Keratinocyte (primary cell): ENCODE measurements at regions not wholly inside any gene's neighbourhood (a gene's known extent, or its start where the extent isn't known, plus 50 kb on each side); places are given as distances from the start of the nearest gene placed in this dataset.

Experiments
- DNase-seq: peaks from one replicate; pipeline ENCODE4 v3.0.0-alpha.2; 2011; ENCODE audit warnings: low read depth, missing footprints, low spot score
- FAIRE-seq: peaks from 2 replicates; lab custom pipeline; 2011; peaks lifted over from hg19 to GRCh38; lab: Jason Lieb, UNC
- H2AFZ ChIP-seq: 2 replicates; pipeline ENCODE4 v1.6.0; 2012; ENCODE audit warnings: low read length, control low read depth, inconsistent platforms; ENCODE audit not compliant: control insufficient read depth
- H3K27ac ChIP-seq: 2 replicates; pipeline ENCODE4 v1.5.1; 2011; ENCODE audit warnings: low read length; ENCODE audit not compliant: control insufficient read depth, insufficient read depth
- H3K27me3 ChIP-seq: 3 replicates; pipeline ENCODE4 v1.6.0; 2011; ENCODE audit warnings: low read length; ENCODE audit not compliant: control insufficient read depth, insufficient read depth; ENCODE audit errors: extremely low read depth
- H3K36me3 ChIP-seq, 2 experiments: 2 replicates in 1 of 2; 3 replicates in 1 of 2; pipeline ENCODE4 v1.5.1; 2011; ENCODE audit warnings: low read length in 2 of 2, mild to moderate bottlenecking in 1 of 2; ENCODE audit not compliant: control insufficient read depth in 2 of 2, insufficient read depth in 2 of 2; ENCODE audit errors: extremely low read depth in 1 of 2
- H3K4me1 ChIP-seq: 3 replicates; pipeline ENCODE4 v1.5.1; 2011; ENCODE audit warnings: low read length; ENCODE audit not compliant: control insufficient read depth, insufficient read depth; ENCODE audit errors: extremely low read depth
- H3K4me2 ChIP-seq: 3 replicates; pipeline ENCODE4 v1.6.0; 2011; ENCODE audit warnings: low read depth, low read length; ENCODE audit not compliant: control insufficient read depth, insufficient read depth; ENCODE audit errors: extremely low read depth
- H3K4me3 ChIP-seq, 3 experiments: fragments of 200-600 bp in 1 of 3; sonication (generic) in 1 of 3; 2 replicates in 2 of 3; 3 replicates in 1 of 3; pipeline ENCODE4 v1.5.1; 2011 to 2016; ENCODE audit warnings: low read length in 3 of 3, mild to moderate bottlenecking in 3 of 3, control low read depth in 2 of 3, inconsistent platforms in 1 of 3, low read depth in 1 of 3, mixed read lengths in 1 of 3, mixed run types in 1 of 3, moderate library complexity in 1 of 3; ENCODE audit not compliant: control insufficient read depth in 2 of 3, insufficient read depth in 2 of 3; ENCODE audit errors: extremely low read depth in 1 of 3
- H3K79me2 ChIP-seq: 2 replicates; pipeline ENCODE4 v1.6.0; 2012; ENCODE audit warnings: low read length; ENCODE audit not compliant: control insufficient read depth, insufficient read depth
- H3K9ac ChIP-seq: 3 replicates; pipeline ENCODE4 v1.6.0; 2011; ENCODE audit warnings: low read length; ENCODE audit not compliant: control insufficient read depth, insufficient read depth; ENCODE audit errors: extremely low read depth
- H3K9me1 ChIP-seq: 3 replicates; pipeline ENCODE4 v1.6.0; 2011; ENCODE audit warnings: low read length; ENCODE audit not compliant: control insufficient read depth, insufficient read depth; ENCODE audit errors: extremely low read depth
- H3K9me3 ChIP-seq: 2 replicates; pipeline ENCODE4 v1.5.1; 2012; ENCODE audit warnings: low read depth, low read length; ENCODE audit not compliant: control insufficient read depth
- H4K20me1 ChIP-seq: 3 replicates; pipeline ENCODE4 v1.6.0; 2011; ENCODE audit warnings: low read length; ENCODE audit not compliant: control insufficient read depth, insufficient read depth; ENCODE audit errors: extremely low read depth
- EZH2 ChIP-seq: IDR thresholded peaks from one replicate; pipeline ENCODE4 v1.6.1; 2012; ENCODE audit warnings: inconsistent platforms, mild to moderate bottlenecking, low read length, moderate library complexity
- dilution Hi-C: fragments of 300-500 bp; cut with MboI; formaldehyde crosslinking; loops from one replicate; pipeline ENCODE4 v1.7.0; 2020; ENCODE audit warnings: low sequenced_read_pairs; ENCODE audit not compliant: extremely low pct_ligation_motif_present
- TF ChIP-seq, protein P1 (sequence below), 3 experiments: IDR thresholded peaks in 1 of 3; conservative IDR thresholded peaks in 1 of 3; optimal IDR thresholded peaks in 1 of 3; 2 replicates in 2 of 3; 3 replicates in 1 of 3; pipeline versions ENCODE3 to v1.5.1; 2011; ENCODE audit warnings: low read length in 3 of 3, mild to moderate bottlenecking in 3 of 3, moderate library complexity in 2 of 3, control low read depth in 1 of 3, inconsistent platforms in 1 of 3; ENCODE audit not compliant: insufficient read depth in 2 of 3; ENCODE audit errors: extremely low read depth in 1 of 3

DNA sequence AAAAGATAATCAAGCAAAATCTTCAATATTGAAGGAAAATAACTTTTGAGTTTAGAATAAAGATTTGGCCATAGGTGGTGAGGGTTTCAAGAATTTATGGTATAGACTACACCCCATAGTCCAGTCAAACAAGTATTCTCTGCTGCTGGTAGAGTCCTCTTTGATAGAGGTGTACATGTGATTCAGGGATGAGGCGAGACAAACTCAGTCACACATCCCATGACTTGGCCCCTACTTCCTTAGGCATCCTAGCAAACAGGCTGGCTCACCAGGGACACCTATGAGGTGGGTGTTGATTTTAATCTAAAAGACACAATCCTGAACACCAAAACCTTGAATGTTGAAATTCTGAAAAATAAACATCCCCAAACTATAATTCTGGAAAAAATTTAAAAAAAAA lies 78.1 kb upstream of the SLC25A13 start:
- H3K4me1 ChIP-seq, result peaks cover 2% of the 10 kb centered on the region
- H3K9me3 ChIP-seq, result no peaks in the 10 kb centered on the region
- no peaks in the 10 kb centered on the region for H4K20me1 ChIP-seq
- DNase-seq (no peak), FAIRE-seq (no peak)
- dilution Hi-C loops, result no loop called here
- no peaks in the 10 kb centered on the region for H3K79me2 ChIP-seq
- H3K27me3 ChIP-seq, result no peaks in the 10 kb centered on the region
- H3K36me3 ChIP-seq, result no peaks in the 10 kb centered on the region
- no peak overlapping the region for H3K4me3 ChIP-seq
- no peak for TF ChIP-seq EZH2
- no peak overlapping the region for H3K4me2 ChIP-seq
- H3K27ac ChIP-seq, result no peak overlapping the region
- no peaks in the 10 kb centered on the region for H3K9me1 ChIP-seq
- no peak overlapping the region for H3K9ac ChIP-seq
- no peak overlapping the region for H2AFZ ChIP-seq

DNA sequence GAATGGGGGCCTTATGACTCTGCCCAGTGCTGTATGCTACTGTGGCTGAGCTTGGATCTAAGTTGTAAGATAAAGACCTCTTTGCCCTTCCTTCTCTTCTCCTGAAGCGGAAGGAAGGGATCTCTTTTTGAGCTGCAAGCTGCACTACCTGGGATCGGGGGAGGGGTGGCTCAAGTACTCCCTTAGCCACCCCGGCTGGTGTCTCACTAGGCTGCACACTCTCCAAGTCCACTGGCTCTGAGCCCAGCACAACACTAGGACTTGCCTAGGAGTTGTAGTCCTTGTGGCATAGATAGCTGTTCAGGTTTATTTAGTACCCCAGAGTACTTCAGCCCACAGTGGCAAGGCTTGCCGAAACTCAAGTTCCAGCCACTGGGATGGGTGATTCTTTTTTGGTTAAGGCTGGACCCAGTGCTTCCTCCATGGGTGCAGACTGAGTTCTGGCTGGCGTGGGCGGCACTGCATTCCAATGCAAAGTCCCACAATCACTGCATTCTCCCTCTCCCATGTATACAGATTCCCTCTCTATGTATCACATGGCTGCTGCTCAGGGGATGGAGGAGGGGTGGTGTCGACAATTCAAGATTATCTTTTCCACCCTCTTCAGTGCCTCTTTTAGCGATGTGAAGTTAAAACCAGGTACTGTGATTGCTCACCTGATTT lies 76.2 kb upstream of the SLC25A13 start:
- Histone ChIP-seq H3K27ac (no peak overlapping the region), H3K9me3 (no peaks in the 10 kb centered on the region), H2AFZ (no peak overlapping the region), H3K79me2 (no peaks in the 10 kb centered on the region), H3K4me1 (peaks cover 2% of the 10 kb centered on the region), H3K36me3 (no peaks in the 10 kb centered on the region), H3K9me1 (no peaks in the 10 kb centered on the region), H3K4me2 (no peak overlapping the region), H4K20me1 (no peaks in the 10 kb centered on the region), H3K9ac (no peak overlapping the region), H3K27me3 (no peaks in the 10 kb centered on the region), H3K4me3 (no peak overlapping the region)
- no peak for DNase-seq
- dilution Hi-C loops, result no loop called here
- TF ChIP-seq, protein P1, sequence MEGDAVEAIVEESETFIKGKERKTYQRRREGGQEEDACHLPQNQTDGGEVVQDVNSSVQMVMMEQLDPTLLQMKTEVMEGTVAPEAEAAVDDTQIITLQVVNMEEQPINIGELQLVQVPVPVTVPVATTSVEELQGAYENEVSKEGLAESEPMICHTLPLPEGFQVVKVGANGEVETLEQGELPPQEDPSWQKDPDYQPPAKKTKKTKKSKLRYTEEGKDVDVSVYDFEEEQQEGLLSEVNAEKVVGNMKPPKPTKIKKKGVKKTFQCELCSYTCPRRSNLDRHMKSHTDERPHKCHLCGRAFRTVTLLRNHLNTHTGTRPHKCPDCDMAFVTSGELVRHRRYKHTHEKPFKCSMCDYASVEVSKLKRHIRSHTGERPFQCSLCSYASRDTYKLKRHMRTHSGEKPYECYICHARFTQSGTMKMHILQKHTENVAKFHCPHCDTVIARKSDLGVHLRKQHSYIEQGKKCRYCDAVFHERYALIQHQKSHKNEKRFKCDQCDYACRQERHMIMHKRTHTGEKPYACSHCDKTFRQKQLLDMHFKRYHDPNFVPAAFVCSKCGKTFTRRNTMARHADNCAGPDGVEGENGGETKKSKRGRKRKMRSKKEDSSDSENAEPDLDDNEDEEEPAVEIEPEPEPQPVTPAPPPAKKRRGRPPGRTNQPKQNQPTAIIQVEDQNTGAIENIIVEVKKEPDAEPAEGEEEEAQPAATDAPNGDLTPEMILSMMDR (optimal IDR thresholded peaks at IDR 0.05 in 1 of 3, IDR thresholded peaks at IDR 0.05 in 1 of 3, conservative IDR thresholded peaks at IDR 0.05 in 1 of 3; ENCODE audit: extremely low read depth in 1 of 3, insufficient read depth in 2 of 3, low read length in 3 of 3), result no peak
- TF ChIP-seq EZH2, result no peak
- FAIRE-seq, result no peak
